Activated gamma-delta T cell treated with anti-CD3 and anti-CD28 coated beads, Interleukin-2, amount 50 U/mL, for 16 hours (primary cell): ENCODE measurements at regions not wholly inside any gene's neighbourhood (a gene's known extent, or its start where the extent isn't known, plus 50 kb on each side); places are given as distances from the start of the nearest gene placed in this dataset.
"Not testable (repeated sequence)": the region's sequence is repeated elsewhere in the genome, so short reads cannot be mapped to it uniquely, and the experiment has no call there.

ENCODE experiments used
- DNase-seq: peaks from one replicate; pipeline ENCODE4 v3.0.0-alpha.2; 2020; ENCODE audit warnings: low read depth

DNA sequence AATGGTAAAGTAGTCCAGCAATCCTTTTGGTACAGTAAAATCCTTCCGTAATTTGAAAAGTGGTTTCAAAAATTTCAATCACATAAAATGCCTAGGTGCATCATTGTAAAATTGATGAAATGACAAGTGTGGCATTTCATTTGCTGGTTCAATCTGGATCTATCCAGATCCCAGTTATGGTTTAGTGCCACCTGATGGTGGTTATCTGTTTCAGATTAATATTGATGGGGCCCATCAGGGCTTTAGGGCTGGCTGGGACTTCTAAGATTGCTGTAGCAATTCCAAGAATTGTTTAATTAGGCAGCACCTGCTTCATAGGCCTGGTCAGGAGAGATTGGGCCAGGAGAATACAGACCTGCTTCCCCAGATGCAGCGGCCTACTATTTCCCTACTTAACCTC lies 55.5 kb upstream of the PIK3C3 start:
- no peak for DNase-seq

GRCh38 chr18:41893432-41893831 lies 61.6 kb upstream of the PIK3C3 start:
- DNase-seq: no peak

DNA sequence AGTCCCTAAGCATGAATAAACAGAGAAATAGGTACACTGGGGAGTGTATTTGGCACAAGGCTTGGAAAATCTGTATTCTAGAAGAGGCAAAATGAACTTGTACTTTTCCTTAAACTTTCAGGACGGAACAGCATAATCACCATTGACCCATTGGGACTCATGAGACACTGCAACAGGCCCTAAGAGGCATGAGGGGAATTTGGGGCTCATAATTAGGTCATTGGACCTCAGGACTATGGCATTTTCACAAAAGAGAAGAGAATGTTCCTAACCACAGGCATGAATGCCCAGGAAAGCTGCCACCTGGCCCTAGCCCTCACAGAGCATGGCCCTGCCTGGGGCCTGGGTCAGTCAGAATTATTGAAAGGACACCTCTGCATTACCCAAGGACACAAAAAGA lies 67.9 kb upstream of the PIK3C3 start:
- no peak for DNase-seq

DNA sequence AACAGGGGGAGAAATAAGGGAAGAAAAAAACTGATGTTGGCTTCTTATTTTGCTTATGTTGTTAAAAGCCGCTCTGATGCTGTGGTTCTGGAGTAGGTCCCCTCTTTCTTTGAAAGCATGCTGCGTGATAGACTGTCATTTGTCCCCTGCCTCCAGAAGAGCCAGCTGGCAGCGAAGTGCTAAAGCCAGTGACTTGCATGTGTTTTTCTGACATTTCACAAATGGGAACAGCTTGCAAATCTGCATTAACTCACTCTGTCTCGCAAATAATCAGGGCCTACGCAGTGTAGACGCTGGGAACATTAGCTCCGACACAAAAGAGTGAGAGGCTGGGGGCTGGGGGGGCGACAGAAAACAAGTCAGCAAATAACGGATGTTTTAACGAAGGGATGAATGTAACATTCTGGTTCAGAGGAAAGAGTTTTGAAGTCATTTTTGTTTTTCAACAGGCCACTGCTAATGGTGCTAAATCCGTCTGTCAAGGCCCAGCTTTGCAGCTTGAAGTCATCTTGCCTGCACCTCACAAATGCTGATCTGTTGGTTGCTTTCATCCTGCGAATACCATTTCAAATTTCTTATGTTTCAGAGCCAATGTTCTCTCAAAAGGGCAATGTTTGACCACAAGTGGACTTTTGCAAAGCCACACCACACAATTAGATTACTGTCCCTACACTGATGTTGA lies 68.8 kb upstream of the PIK3C3 start:
- DNase-seq: no peak

- DNase-seq: no peak
Observed at GRCh38 chr18:41881285-41881684, 73.7 kb upstream of the PIK3C3 start.

- no peak for DNase-seq
Observed at GRCh38 chr18:41879256-41879655, 75.8 kb upstream of the PIK3C3 start.

- no peak for DNase-seq
Observed at GRCh38 chr18:41875094-41875780, 79.8 kb upstream of the PIK3C3 start.

DNA sequence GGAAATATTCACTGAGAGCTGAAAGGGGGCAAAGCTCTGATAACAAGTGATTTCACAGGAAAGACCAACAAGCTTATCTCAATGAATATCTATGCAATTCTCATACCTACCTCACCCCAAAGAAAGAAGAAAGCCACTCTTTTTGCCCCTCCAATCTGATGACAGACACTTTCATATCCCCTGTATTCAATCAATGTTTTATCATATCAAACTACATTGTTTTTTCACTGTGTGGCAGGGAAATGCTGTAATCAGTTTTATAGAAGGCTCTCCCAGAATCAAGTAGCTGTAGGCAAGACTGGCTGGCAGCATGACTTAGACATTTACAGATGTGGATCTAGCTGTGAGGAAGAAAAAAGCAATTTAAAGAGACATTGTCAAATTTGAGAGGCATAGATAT lies 81.3 kb upstream of the PIK3C3 start:
- no peak for DNase-seq

DNA sequence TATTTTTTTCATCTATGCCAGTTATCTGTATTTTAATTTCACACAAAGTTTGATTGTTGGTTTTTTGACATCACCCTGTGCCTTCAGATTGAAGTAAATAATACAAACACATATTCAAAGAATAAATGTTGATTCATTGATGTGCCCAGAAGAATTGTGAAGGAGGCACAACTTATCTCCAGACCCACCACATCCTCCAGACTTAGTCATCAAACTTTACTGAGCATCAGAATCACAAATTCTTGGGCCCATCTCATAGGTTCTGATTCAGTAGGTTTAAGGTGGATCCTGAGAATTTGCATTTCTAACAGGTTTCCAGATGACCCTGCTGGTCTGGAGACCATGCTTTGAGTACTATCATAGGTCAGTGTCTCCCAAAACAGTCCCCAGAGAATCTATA lies 82.8 kb upstream of the PIK3C3 start:
- no peak for DNase-seq

DNA sequence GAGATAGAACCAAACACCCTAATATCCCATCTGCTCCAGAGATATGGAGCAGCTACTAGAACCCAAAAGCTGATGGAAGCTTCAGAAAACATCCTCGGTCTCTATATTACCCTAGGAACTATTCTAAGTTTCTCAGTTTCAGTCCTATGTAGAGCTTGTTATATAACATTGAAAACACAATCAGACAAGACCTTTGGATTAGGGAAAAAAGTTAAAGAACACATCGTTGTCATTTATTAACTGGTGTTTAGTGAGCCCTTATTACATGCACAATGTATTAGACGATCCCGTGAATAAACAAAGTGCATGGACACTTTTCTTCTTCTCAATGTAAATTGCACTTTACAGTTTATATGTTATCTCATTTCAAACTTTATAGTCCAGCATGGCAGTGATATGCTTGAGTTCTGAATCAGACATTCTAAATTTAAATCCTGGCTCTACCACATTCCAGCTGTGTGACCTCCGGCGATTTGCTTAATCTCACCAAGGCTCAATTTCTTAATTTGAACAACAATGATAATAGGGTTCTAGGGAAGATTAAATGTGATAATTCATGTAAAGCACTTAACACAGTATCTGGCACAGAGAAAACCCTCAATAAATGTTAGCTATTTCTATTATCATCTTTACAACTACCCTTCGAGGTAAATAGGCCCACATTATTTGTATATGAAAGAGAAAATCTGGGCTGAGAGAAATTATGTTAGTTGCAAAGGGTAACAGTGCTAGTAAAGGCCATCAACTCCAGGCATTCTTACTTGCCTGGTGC lies 83.6 kb upstream of the PIK3C3 start:
- DNase-seq: no peak

DNA sequence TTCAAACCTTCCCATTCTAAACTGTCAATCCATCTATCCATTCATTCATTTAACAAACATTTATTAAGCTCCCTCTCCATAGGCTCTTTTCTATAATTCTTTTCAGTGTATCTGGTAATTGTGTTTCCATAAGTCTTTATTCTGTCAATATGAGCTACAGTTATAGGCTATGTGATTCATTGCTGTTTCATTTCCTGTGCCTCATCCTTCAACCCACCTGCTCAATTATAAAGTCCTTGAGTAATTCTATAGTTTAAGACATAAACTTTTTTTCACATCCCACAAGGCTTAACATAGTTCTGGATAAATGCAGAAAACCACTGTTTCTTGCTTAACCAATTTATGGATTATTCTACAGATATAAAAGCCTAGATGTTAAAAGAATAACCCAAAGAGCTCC lies 84.2 kb upstream of the PIK3C3 start:
- no peak for DNase-seq

DNA sequence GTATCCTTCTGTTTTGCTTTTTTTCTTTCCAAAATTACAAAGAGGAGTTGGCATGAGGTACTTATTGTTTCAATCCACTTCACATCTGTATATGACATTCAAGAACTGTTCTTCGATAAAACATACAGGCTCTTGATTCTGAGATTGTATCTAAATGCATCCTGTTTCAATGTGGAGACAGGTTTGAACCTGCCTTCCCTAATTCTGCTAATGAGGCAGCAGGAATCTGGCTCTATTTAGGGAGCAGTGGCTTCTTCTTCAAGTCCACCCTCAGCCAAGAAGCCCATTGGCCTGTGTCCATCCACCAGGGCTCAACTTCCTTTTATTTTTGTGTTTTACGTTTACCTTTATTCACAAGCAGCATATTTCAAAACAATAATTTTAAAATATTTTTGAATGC lies 84.8 kb upstream of the PIK3C3 start:
- no peak for DNase-seq

GRCh38 chr18:41865796-41866195 lies 89.2 kb upstream of the PIK3C3 start:
- DNase-seq: not testable (repeated sequence)

DNA sequence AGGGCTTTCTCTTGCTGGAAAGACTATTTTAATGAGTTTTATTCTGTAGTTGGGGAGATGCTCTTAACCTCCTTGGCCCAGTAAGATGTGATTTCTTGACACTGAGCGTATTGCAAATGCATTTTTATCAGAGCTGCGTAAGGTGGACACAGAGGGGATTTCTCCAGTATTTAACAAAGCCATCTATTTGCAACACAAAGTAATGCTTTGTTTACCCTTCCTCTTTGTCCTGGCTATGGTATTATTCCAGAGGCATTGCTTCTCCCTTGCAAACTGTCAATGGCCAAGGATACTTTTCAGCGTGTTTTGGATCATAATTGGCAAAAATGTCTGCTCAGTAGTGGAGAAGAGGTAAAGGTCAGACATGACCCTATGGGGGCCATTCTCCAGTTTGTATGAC lies 90.8 kb upstream of the PIK3C3 start:
- DNase-seq: no peak

GRCh38 chr18:41862921-41863320 lies 92.1 kb upstream of the PIK3C3 start:
- DNase-seq: no peak

GRCh38 chr18:41860987-41861386 lies 94.0 kb upstream of the PIK3C3 start:
- no peak for DNase-seq

DNA sequence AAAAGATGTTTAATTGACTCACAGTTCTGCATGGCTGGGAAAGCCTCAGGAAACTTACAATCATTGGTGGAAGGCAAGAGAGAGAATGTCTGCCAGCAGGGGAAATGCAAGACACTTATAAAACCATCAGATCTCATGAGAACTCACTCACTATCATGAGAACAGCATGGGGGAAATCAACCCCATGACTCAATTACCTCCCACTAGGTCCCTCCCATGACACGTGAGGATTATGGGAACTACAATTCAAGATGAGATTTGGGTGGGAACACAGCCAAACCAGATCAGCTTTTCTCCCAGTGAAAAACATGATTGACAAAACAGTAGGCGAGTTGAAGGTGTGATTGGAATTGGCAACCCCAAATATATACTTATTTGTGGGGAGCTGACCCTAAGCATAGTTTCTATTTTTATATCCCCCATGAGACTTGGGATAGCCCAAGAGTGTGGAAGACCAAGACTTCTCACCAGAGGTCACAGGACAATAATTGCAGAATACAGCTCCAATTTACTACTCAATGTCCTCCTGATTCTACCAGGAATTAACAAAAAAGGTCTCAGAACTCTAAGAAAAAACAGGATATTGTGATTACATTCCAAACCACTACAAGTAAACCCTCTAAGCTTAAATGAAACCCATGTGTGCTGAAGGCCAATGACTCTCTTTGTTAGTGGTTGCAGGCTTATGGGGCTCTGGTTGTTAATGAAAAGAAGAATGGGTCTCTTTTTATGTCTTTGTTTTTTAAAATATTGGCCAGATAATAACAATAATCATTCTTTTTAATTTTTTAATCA lies 96.1 kb upstream of the PIK3C3 start:
- DNase-seq: no peak

DNA sequence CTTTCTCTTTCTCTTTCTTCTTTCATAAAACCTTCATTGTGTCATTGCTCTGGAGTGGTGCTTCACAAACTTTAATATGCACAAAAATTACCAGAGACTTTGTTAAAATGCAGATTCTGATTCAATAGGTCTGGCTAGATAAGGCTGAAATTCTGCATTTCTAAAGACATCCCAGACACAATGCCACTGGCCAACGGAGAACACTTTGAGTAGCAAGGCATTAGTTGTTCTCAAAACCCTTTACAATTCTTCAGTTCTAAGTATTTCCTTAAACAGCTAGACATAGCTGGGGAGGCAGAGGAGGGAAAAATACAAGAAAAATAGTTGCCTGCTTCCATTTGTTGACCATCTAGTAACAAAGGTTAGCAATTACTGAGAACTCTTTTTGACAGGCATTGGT lies 101.8 kb upstream of the PIK3C3 start:
- DNase-seq: no peak

DNA sequence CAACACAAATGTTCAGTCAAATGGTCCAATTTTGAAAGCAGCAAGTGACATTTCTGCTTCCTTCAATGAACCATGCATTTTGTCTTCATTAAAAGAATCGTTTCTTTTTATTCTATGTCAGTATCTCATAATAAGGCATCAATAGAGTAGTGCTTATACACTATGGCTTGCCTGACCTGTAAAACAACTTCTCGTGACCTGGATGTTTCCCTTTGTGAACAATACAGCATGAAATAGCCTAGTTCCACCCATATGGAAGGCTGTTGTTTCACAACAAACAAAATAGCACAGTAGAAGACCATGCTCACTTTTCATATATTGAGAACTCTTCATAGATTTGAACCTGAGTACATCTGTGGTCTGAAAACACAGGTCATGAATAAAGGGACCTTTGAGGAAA lies 104.3 kb upstream of the PIK3C3 start:
- DNase-seq: no peak

- no peak for DNase-seq
Observed at GRCh38 chr18:41849632-41850031, 105.4 kb upstream of the PIK3C3 start.

GRCh38 chr18:41845563-41845962 lies 109.5 kb upstream of the PIK3C3 start:
- no peak for DNase-seq

GRCh38 chr18:41842886-41843285 lies 112.1 kb upstream of the PIK3C3 start:
- DNase-seq: no peak
